Neural progenitor cell (in vitro differentiated cells): ENCODE measurements at regions not wholly inside any gene's neighbourhood (a gene's known extent, or its start where the extent isn't known, plus 50 kb on each side); places are given as distances from the start of the nearest gene placed in this dataset.
"Not testable (repeated sequence)": the region's sequence is repeated elsewhere in the genome, so short reads cannot be mapped to it uniquely, and the experiment has no call there.

Experiments used
- DNase-seq: peaks from one replicate; pipeline ENCODE4 v3.0.0-alpha.2; 2016; ENCODE audit warnings: low spot score
- H2AFZ ChIP-seq: fragments of 200-600 bp; sonication (generic); replicated peaks from 2 replicates; pipeline ENCODE4 v1.6.1; 2016; ENCODE audit warnings: antibody characterized with exemption
- H3F3A ChIP-seq: fragments of 200-600 bp; sonication (generic); 2 replicates; pipeline ENCODE4 v1.6.1; 2016; ENCODE audit warnings: antibody characterized with exemption, low read depth
- H3K27ac ChIP-seq: fragments of 200-600 bp; sonication (generic); 2 replicates; pipeline ENCODE4 v1.5.1; 2016; ENCODE audit warnings: mild to moderate bottlenecking
- H3K27me3 ChIP-seq: fragments of 200-600 bp; sonication (generic); 2 replicates; pipeline ENCODE4 v1.6.1; 2016; ENCODE audit warnings: mild to moderate bottlenecking, moderate library complexity
- H3K36me3 ChIP-seq: fragments of 200-600 bp; sonication (generic); 2 replicates; pipeline ENCODE4 v1.5.1; 2016
- H3K4me1 ChIP-seq: fragments of 200-600 bp; sonication (generic); 2 replicates; pipeline ENCODE4 v1.6.1; 2016; ENCODE audit warnings: mixed run types
- H3K4me2 ChIP-seq: fragments of 200-600 bp; sonication (generic); 2 replicates; pipeline ENCODE4 v1.6.1; 2016
- H3K4me3 ChIP-seq: fragments of 200-600 bp; sonication (generic); 2 replicates; pipeline ENCODE4 v1.5.1; 2016
- H3K79me2 ChIP-seq: fragments of 200-600 bp; sonication (generic); 2 replicates; pipeline ENCODE4 v1.6.1; 2016; ENCODE audit warnings: low read depth
- H3K9ac ChIP-seq: fragments of 200-600 bp; sonication (generic); 2 replicates; pipeline ENCODE4 v1.6.1; 2016
- H3K9me3 ChIP-seq: fragments of 200-600 bp; sonication (generic); 2 replicates; pipeline ENCODE4 v1.5.1; 2016; ENCODE audit warnings: low read depth
- H4K20me1 ChIP-seq: fragments of 200-600 bp; sonication (generic); 2 replicates; pipeline ENCODE4 v1.6.1; 2016; ENCODE audit warnings: low read depth
- H3K27ac Mint-ChIP-seq: 3 replicates; pipeline ENCODE4 v1.8.0; 2021; ENCODE audit warnings: mixed read lengths
- H3K27me3 Mint-ChIP-seq: 2 replicates; pipeline ENCODE4 v1.8.0; 2022; ENCODE audit warnings: low read depth, mild to moderate bottlenecking, inconsistent platforms, moderate library complexity, mixed read lengths; ENCODE audit not compliant: insufficient read depth
- H3K36me3 Mint-ChIP-seq: 3 replicates; pipeline ENCODE4 v1.8.0; 2021; ENCODE audit warnings: mixed read lengths
- H3K4me1 Mint-ChIP-seq: 3 replicates; pipeline ENCODE4 v1.8.0; 2021; ENCODE audit warnings: mixed read lengths
- H3K4me3 Mint-ChIP-seq: 3 replicates; pipeline ENCODE4 v1.8.0; 2021; ENCODE audit warnings: mild to moderate bottlenecking, moderate library complexity, mixed read lengths
- H3K9me3 Mint-ChIP-seq: 3 replicates; pipeline ENCODE4 v1.8.0; 2020; ENCODE audit warnings: mixed read lengths
- EZH2 ChIP-seq: fragments of 200-600 bp; sonication (generic); IDR thresholded peaks from 2 replicates; pipeline ENCODE4 v1.6.1; 2017; ENCODE audit warnings: antibody characterized with exemption, mild to moderate bottlenecking, moderate library complexity
- EZH2phosphoT487 ChIP-seq: fragments of 200-600 bp; sonication (generic); IDR thresholded peaks from 2 replicates; pipeline ENCODE4 v1.6.1; 2017; ENCODE audit warnings: antibody characterized with exemption
- TF ChIP-seq, protein P1 (sequence below): fragments of 200-600 bp; sonication (generic); IDR thresholded peaks from 2 replicates; pipeline ENCODE4 v1.5.1; 2017; ENCODE audit warnings: antibody characterized with exemption, mild to moderate bottlenecking

DNA sequence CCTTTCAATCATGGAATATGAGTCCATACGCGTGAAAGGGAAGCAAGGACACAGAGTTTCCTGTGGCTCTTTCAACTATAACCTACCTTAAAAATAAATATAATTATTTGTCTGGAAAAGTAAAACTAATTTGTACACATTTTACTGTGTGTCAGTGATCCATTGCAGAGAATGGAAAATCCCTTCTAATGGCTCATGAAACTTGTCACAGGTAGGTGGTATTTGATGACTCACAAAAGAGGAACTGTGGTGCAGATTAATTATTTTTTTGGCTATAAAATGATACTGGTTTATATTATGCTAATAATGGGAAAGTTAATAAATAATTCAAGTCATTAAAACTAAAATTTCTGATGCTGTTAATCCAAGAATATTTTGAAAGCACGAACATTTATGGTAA lies 792.2 kb downstream of the METTL15 start:
- Histone ChIP-seq H3K4me1 (no peaks in the 10 kb centered on the region), H3F3A (no peaks in the 10 kb centered on the region), H3K36me3 (no peaks in the 10 kb centered on the region), H3K27me3 (no peaks in the 10 kb centered on the region), H3K9ac (no peak overlapping the region), H4K20me1 (no peaks in the 10 kb centered on the region), H3K9me3 (no peaks in the 10 kb centered on the region), H3K79me2 (no peaks in the 10 kb centered on the region), H2AFZ (no peak overlapping the region), H3K4me3 (no peak overlapping the region), H3K27ac (no peak overlapping the region), H3K4me2 (no peak overlapping the region)
- TF ChIP-seq, protein P1, sequence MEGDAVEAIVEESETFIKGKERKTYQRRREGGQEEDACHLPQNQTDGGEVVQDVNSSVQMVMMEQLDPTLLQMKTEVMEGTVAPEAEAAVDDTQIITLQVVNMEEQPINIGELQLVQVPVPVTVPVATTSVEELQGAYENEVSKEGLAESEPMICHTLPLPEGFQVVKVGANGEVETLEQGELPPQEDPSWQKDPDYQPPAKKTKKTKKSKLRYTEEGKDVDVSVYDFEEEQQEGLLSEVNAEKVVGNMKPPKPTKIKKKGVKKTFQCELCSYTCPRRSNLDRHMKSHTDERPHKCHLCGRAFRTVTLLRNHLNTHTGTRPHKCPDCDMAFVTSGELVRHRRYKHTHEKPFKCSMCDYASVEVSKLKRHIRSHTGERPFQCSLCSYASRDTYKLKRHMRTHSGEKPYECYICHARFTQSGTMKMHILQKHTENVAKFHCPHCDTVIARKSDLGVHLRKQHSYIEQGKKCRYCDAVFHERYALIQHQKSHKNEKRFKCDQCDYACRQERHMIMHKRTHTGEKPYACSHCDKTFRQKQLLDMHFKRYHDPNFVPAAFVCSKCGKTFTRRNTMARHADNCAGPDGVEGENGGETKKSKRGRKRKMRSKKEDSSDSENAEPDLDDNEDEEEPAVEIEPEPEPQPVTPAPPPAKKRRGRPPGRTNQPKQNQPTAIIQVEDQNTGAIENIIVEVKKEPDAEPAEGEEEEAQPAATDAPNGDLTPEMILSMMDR, result no peak
- TF ChIP-seq EZH2 (no peak), EZH2phosphoT487 (no peak)
- H3K27me3 Mint-ChIP-seq, result no peaks in the 10 kb centered on the region
- no peak for DNase-seq
- no peak overlapping the region for H3K4me3 Mint-ChIP-seq
- no peaks in the 10 kb centered on the region for H3K9me3 Mint-ChIP-seq
- no peaks in the 10 kb centered on the region for H3K36me3 Mint-ChIP-seq
- H3K4me1 Mint-ChIP-seq, result no peaks in the 10 kb centered on the region
- H3K27ac Mint-ChIP-seq, result no peak overlapping the region

DNA sequence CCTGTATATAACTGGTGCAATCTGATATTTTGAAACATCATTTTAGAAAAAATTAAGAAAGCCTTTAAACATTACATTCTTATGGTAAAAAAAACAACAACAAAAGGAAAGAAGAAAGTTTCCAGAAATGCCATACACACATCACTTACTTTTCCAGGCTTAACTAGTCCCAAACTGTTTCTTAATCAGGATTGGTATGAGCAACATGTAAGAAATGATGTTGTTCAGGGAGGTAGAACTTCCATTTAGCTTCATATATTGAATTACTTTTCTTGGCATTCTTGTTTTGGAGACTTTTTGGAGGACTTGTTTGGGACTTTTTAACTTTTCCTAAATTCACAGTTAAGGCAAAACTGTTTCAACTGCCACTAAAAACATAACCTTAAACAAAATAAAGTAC lies 791.5 kb downstream of the METTL15 start:
- Histone ChIP-seq H3K4me1 (no peaks in the 10 kb centered on the region), H3K9me3 (no peaks in the 10 kb centered on the region), H2AFZ (no peak overlapping the region), H3K27me3 (no peaks in the 10 kb centered on the region), H4K20me1 (no peaks in the 10 kb centered on the region), H3K4me2 (no peak overlapping the region), H3K9ac (no peak overlapping the region), H3F3A (no peaks in the 10 kb centered on the region), H3K36me3 (no peaks in the 10 kb centered on the region), H3K27ac (no peak overlapping the region), H3K79me2 (no peaks in the 10 kb centered on the region), H3K4me3 (no peak overlapping the region)
- H3K36me3 Mint-ChIP-seq, result no peaks in the 10 kb centered on the region
- H3K9me3 Mint-ChIP-seq, result no peaks in the 10 kb centered on the region
- TF ChIP-seq EZH2 (no peak), EZH2phosphoT487 (no peak)
- TF ChIP-seq, protein P1, result no peak
- H3K27ac Mint-ChIP-seq, result no peak overlapping the region
- H3K4me1 Mint-ChIP-seq, result no peaks in the 10 kb centered on the region
- H3K27me3 Mint-ChIP-seq, result no peaks in the 10 kb centered on the region
- H3K4me3 Mint-ChIP-seq, result no peak overlapping the region
- no peak for DNase-seq

DNA sequence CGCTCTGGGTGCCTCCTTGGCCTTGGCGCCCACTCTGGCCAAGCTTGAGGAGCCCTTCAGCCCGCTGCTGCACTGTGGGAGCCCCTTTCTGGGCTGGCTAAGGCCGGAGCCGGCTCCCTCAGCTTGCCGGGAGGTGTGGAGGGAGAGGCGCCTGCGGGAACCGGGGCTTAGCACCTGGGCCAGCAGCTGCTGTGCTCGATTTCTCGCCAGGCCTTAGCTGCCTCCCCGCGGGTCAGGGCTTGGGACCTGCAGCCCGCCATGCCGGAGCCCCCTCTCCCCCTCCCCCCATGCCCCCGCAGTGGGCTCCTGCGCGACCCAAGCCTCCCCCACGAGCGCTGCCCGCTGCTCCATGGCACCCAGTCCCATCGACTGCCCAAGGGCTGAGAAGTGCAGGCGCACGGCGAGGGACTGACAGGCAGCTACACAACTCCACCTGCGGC lies 782.4 kb downstream of the METTL15 start:
- H4K20me1 ChIP-seq, H3K27me3 Mint-ChIP-seq: not testable (repeated sequence)

DNA sequence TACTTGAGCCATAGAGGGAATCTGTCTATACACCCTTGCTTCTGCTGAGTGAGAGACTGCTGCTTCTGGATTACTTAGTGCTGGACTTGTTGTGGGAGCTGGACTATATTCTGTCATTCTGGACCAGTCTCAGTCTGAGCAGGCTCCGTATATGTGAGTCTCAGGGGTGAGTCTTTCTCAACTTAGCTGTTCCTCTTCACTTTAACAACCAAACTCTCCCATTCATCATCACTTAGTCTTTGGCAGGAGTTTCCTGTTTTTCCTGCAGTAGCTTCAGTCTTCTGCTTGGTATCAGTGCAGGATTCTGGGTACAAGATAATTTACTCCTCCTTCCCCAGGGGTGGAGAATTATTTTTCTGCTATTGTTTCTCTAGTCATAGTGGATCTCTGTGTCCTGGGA lies 779.5 kb downstream of the METTL15 start:
- Mint-ChIP-seq H3K9me3 (peaks cover 9% of the 10 kb centered on the region), H3K4me1 (no peaks in the 10 kb centered on the region), H3K36me3 (no peaks in the 10 kb centered on the region), H3K27ac (no peak overlapping the region), H3K4me3 (no peak overlapping the region), H3K27me3 (peaks cover 2% of the 10 kb centered on the region)
- Histone ChIP-seq H3K4me1 (no peaks in the 10 kb centered on the region), H3K4me2 (no peak overlapping the region), H3K9me3 (no peaks in the 10 kb centered on the region), H2AFZ (no peak overlapping the region), H3K27ac (no peak overlapping the region), H3K79me2 (no peaks in the 10 kb centered on the region), H3K36me3 (no peaks in the 10 kb centered on the region), H3F3A (no peaks in the 10 kb centered on the region), H3K4me3 (no peak overlapping the region), H3K9ac (no peak overlapping the region), H4K20me1 (no peaks in the 10 kb centered on the region), H3K27me3 (no peaks in the 10 kb centered on the region)
- TF ChIP-seq EZH2phosphoT487 (no peak), EZH2 (no peak)
- TF ChIP-seq, protein P1, result no peak
- DNase-seq, result no peak

More for the DNA sequence above, 782.4 kb downstream of the METTL15 start:
- not testable (repeated sequence) for H3K36me3 ChIP-seq, H3K4me2 ChIP-seq, H2AFZ ChIP-seq, H3K27me3 ChIP-seq, H3K27ac Mint-ChIP-seq, H3K27ac ChIP-seq, H3K4me3 ChIP-seq, H3K9ac ChIP-seq, DNase-seq, H3K9me3 Mint-ChIP-seq, H3K4me1 ChIP-seq, H3K4me1 Mint-ChIP-seq, H3K79me2 ChIP-seq, H3F3A ChIP-seq, H3K9me3 ChIP-seq, H3K36me3 Mint-ChIP-seq, H3K4me3 Mint-ChIP-seq
